ENCODE measurements at regions not wholly inside any gene's neighbourhood (a gene's known extent, or its start where the extent isn't known, plus 50 kb on each side); places are given as distances from the start of the nearest gene placed in this dataset.

GRCh38 chr10:62964026-62964425 is 147.9 kb upstream of the EGR2 start:
- Histone ChIP-seq H3K27me3 (ENCODE audit: control insufficient read depth in 3 of 3, insufficient read depth in 3 of 3, low read length in 3 of 3) (no peaks in the 10 kb centered on the region), H3K4me1 (ENCODE audit: control insufficient read depth in 3 of 3, insufficient read depth in 2 of 3, low read depth in 1 of 3, low read length in 2 of 3) (no peaks in the 10 kb centered on the region), H3K36me3 (ENCODE audit: control insufficient read depth in 3 of 3, insufficient read depth in 2 of 3, low read depth in 1 of 3, low read length in 3 of 3) (no peaks in the 10 kb centered on the region), H3K27ac (ENCODE audit: low read depth in 1 of 3, low read length in 2 of 3) (no peak overlapping the region), H3K9me3 (ENCODE audit: control insufficient read depth in 2 of 2, insufficient read depth in 1 of 2, low read depth in 1 of 2, low read length in 1 of 2) (peaks cover 0 to 4% of the 10 kb centered on the region in 2 donors), H3K4me3 (ENCODE audit: low read depth in 1 of 3, low read length in 3 of 3) (no peak overlapping the region)
- DNase-seq = no peak
- 75 to 83% (median 75%) methylated on average over 4 of the region's 4 CpGs for WGBS, 3 donors
- FAIRE-seq = no peak

- Histone ChIP-seq H3K27ac (ENCODE audit: low read depth in 1 of 3, low read length in 2 of 3) (no peak overlapping the region), H3K36me3 (ENCODE audit: control insufficient read depth in 3 of 3, insufficient read depth in 2 of 3, low read depth in 1 of 3, low read length in 3 of 3) (no peaks in the 10 kb centered on the region), H3K4me3 (ENCODE audit: low read depth in 1 of 3, low read length in 3 of 3) (no peak overlapping the region), H3K9me3 (ENCODE audit: control insufficient read depth in 2 of 2, insufficient read depth in 1 of 2, low read depth in 1 of 2, low read length in 1 of 2) (peaks cover 0 to 4% of the 10 kb centered on the region in 2 donors), H3K27me3 (ENCODE audit: control insufficient read depth in 3 of 3, insufficient read depth in 3 of 3, low read length in 3 of 3) (no peaks in the 10 kb centered on the region), H3K4me1 (ENCODE audit: control insufficient read depth in 3 of 3, insufficient read depth in 2 of 3, low read depth in 1 of 3, low read length in 2 of 3) (no peaks in the 10 kb centered on the region)
- no peak for DNase-seq
- 38 to 49% (median 43%) methylated on average over 3 of the region's 3 CpGs for WGBS, 3 donors
- no peak for FAIRE-seq
Measured at GRCh38 chr10:62961951-62962523, 145.9 kb upstream of the EGR2 start.

GRCh38 chr10:62960416-62960815 is 144.2 kb upstream of the EGR2 start:
- Histone ChIP-seq H3K9me3 (ENCODE audit: control insufficient read depth in 2 of 2, insufficient read depth in 1 of 2, low read depth in 1 of 2, low read length in 1 of 2) (peaks cover 0 to 4% of the 10 kb centered on the region in 2 donors), H3K27me3 (ENCODE audit: control insufficient read depth in 3 of 3, insufficient read depth in 3 of 3, low read length in 3 of 3) (no peaks in the 10 kb centered on the region), H3K36me3 (ENCODE audit: control insufficient read depth in 3 of 3, insufficient read depth in 2 of 3, low read depth in 1 of 3, low read length in 3 of 3) (no peaks in the 10 kb centered on the region), H3K27ac (ENCODE audit: low read depth in 1 of 3, low read length in 2 of 3) (no peak overlapping the region), H3K4me1 (ENCODE audit: control insufficient read depth in 3 of 3, insufficient read depth in 2 of 3, low read depth in 1 of 3, low read length in 2 of 3) (no peaks in the 10 kb centered on the region), H3K4me3 (ENCODE audit: low read depth in 1 of 3, low read length in 3 of 3) (no peak overlapping the region)
- 80 to 91% (median 89%) methylated on average over 9 of the region's 9 CpGs for WGBS, 3 donors
- DNase-seq (no peak), FAIRE-seq (no peak)

GRCh38 chr10:62959553-62959952 is 143.4 kb upstream of the EGR2 start:
- H3K27ac ChIP-seq (ENCODE audit: low read depth in 1 of 3, low read length in 2 of 3) = no peak overlapping the region
- no peaks in the 10 kb centered on the region for H3K36me3 ChIP-seq (ENCODE audit: control insufficient read depth in 3 of 3, insufficient read depth in 2 of 3, low read depth in 1 of 3, low read length in 3 of 3)
- H3K27me3 ChIP-seq (ENCODE audit: control insufficient read depth in 3 of 3, insufficient read depth in 3 of 3, low read length in 3 of 3) = no peaks in the 10 kb centered on the region
- no peak for FAIRE-seq
- peaks cover 0 to 4% of the 10 kb centered on the region in 2 donors for H3K9me3 ChIP-seq (ENCODE audit: control insufficient read depth in 2 of 2, insufficient read depth in 1 of 2, low read depth in 1 of 2, low read length in 1 of 2)
- H3K4me1 ChIP-seq (ENCODE audit: control insufficient read depth in 3 of 3, insufficient read depth in 2 of 3, low read depth in 1 of 3, low read length in 2 of 3) = no peaks in the 10 kb centered on the region
- 61 to 73% (median 70%) methylated on average over 5 of the region's 5 CpGs for whole genome bisulfite sequencing, 3 donors
- no peak for DNase-seq
- no peak overlapping the region for H3K4me3 ChIP-seq (ENCODE audit: low read depth in 1 of 3, low read length in 3 of 3)

- Histone ChIP-seq H3K4me3 (ENCODE audit: low read depth in 1 of 3, low read length in 3 of 3) (no peak overlapping the region), H3K9me3 (ENCODE audit: control insufficient read depth in 2 of 2, insufficient read depth in 1 of 2, low read depth in 1 of 2, low read length in 1 of 2) (peaks cover 0 to 4% of the 10 kb centered on the region in 2 donors), H3K4me1 (ENCODE audit: control insufficient read depth in 3 of 3, insufficient read depth in 2 of 3, low read depth in 1 of 3, low read length in 2 of 3) (no peaks in the 10 kb centered on the region), H3K27me3 (ENCODE audit: control insufficient read depth in 3 of 3, insufficient read depth in 3 of 3, low read length in 3 of 3) (no peaks in the 10 kb centered on the region), H3K36me3 (ENCODE audit: control insufficient read depth in 3 of 3, insufficient read depth in 2 of 3, low read depth in 1 of 3, low read length in 3 of 3) (no peaks in the 10 kb centered on the region), H3K27ac (ENCODE audit: low read depth in 1 of 3, low read length in 2 of 3) (no peak overlapping the region)
- DNase-seq = no peak
- no peak for FAIRE-seq
- 83 to 95% (median 92%) methylated on average over 1 of the region's 1 CpG for WGBS, 3 donors
Measured at GRCh38 chr10:62958980-62959379, 142.8 kb upstream of the EGR2 start.

- WGBS, 3 donors = 89 to 91% (median 90%) methylated on average over 3 of the region's 3 CpGs
- Histone ChIP-seq H3K9me3 (ENCODE audit: control insufficient read depth in 2 of 2, insufficient read depth in 1 of 2, low read depth in 1 of 2, low read length in 1 of 2) (peaks cover 0 to 3% of the 10 kb centered on the region in 2 donors), H3K4me3 (ENCODE audit: low read depth in 1 of 3, low read length in 3 of 3) (no peak overlapping the region), H3K36me3 (ENCODE audit: control insufficient read depth in 3 of 3, insufficient read depth in 2 of 3, low read depth in 1 of 3, low read length in 3 of 3) (no peaks in the 10 kb centered on the region), H3K27me3 (ENCODE audit: control insufficient read depth in 3 of 3, insufficient read depth in 3 of 3, low read length in 3 of 3) (no peaks in the 10 kb centered on the region), H3K4me1 (ENCODE audit: control insufficient read depth in 3 of 3, insufficient read depth in 2 of 3, low read depth in 1 of 3, low read length in 2 of 3) (no peaks in the 10 kb centered on the region), H3K27ac (ENCODE audit: low read depth in 1 of 3, low read length in 2 of 3) (no peak overlapping the region)
- no peak for FAIRE-seq
- DNase-seq = no peak
Measured at GRCh38 chr10:62946278-62946677, 130.1 kb upstream of the EGR2 start.

GRCh38 chr10:62939698-62940097 is 123.5 kb upstream of the EGR2 start:
- Histone ChIP-seq H3K9me3 (ENCODE audit: control insufficient read depth in 2 of 2, insufficient read depth in 1 of 2, low read depth in 1 of 2, low read length in 1 of 2) (no peaks in the 10 kb centered on the region), H3K27me3 (ENCODE audit: control insufficient read depth in 3 of 3, insufficient read depth in 3 of 3, low read length in 3 of 3) (no peaks in the 10 kb centered on the region), H3K27ac (ENCODE audit: low read depth in 1 of 3, low read length in 2 of 3) (no peak overlapping the region), H3K4me1 (ENCODE audit: control insufficient read depth in 3 of 3, insufficient read depth in 2 of 3, low read depth in 1 of 3, low read length in 2 of 3) (no peaks in the 10 kb centered on the region), H3K4me3 (ENCODE audit: low read depth in 1 of 3, low read length in 3 of 3) (no peak overlapping the region), H3K36me3 (ENCODE audit: control insufficient read depth in 3 of 3, insufficient read depth in 2 of 3, low read depth in 1 of 3, low read length in 3 of 3) (no peaks in the 10 kb centered on the region)
- WGBS, 3 donors = 95 to 97% (median 96%) methylated on average over 2 of the region's 2 CpGs
- FAIRE-seq = no peak
- no peak for DNase-seq

GRCh38 chr10:62938672-62939071 is 122.5 kb upstream of the EGR2 start:
- Histone ChIP-seq H3K4me3 (ENCODE audit: low read depth in 1 of 3, low read length in 3 of 3) (no peak overlapping the region), H3K4me1 (ENCODE audit: control insufficient read depth in 3 of 3, insufficient read depth in 2 of 3, low read depth in 1 of 3, low read length in 2 of 3) (no peaks in the 10 kb centered on the region), H3K27me3 (ENCODE audit: control insufficient read depth in 3 of 3, insufficient read depth in 3 of 3, low read length in 3 of 3) (no peaks in the 10 kb centered on the region), H3K27ac (ENCODE audit: low read depth in 1 of 3, low read length in 2 of 3) (no peak overlapping the region), H3K9me3 (ENCODE audit: control insufficient read depth in 2 of 2, insufficient read depth in 1 of 2, low read depth in 1 of 2, low read length in 1 of 2) (no peaks in the 10 kb centered on the region), H3K36me3 (ENCODE audit: control insufficient read depth in 3 of 3, insufficient read depth in 2 of 3, low read depth in 1 of 3, low read length in 3 of 3) (no peaks in the 10 kb centered on the region)
- no peak for FAIRE-seq
- no peak for DNase-seq
- 78 to 82% (median 81%) methylated on average over 5 of the region's 5 CpGs for WGBS, 3 donors

- H3K4me1 ChIP-seq (ENCODE audit: control insufficient read depth in 3 of 3, insufficient read depth in 2 of 3, low read depth in 1 of 3, low read length in 2 of 3) = no peaks in the 10 kb centered on the region
- WGBS, 3 donors = 79 to 91% (median 85%) methylated on average over 6 of the region's 6 CpGs
- H3K27ac ChIP-seq (ENCODE audit: low read depth in 1 of 3, low read length in 2 of 3) = no peak overlapping the region
- FAIRE-seq (no peak), DNase-seq (no peak)
- H3K9me3 ChIP-seq (ENCODE audit: control insufficient read depth in 2 of 2, insufficient read depth in 1 of 2, low read depth in 1 of 2, low read length in 1 of 2) = no peaks in the 10 kb centered on the region
- H3K36me3 ChIP-seq (ENCODE audit: control insufficient read depth in 3 of 3, insufficient read depth in 2 of 3, low read depth in 1 of 3, low read length in 3 of 3) = no peaks in the 10 kb centered on the region
- no peaks in the 10 kb centered on the region for H3K27me3 ChIP-seq (ENCODE audit: control insufficient read depth in 3 of 3, insufficient read depth in 3 of 3, low read length in 3 of 3)
- no peak overlapping the region for H3K4me3 ChIP-seq (ENCODE audit: low read depth in 1 of 3, low read length in 3 of 3)
Measured at GRCh38 chr10:62937674-62938073, 121.5 kb upstream of the EGR2 start.

Data from small intestine (tissue), 7 donors.